Ammon's horn (tissue), 1 donor: ENCODE measurements at regions not wholly inside any gene's neighbourhood (a gene's known extent, or its start where the extent isn't known, plus 50 kb on each side); places are given as distances from the start of the nearest gene placed in this dataset.

Source experiments
- DNase-seq: peaks from one replicate; pipeline ENCODE4 v3.0.0-alpha.2; 2016; ENCODE audit warnings: low spot score

DNA sequence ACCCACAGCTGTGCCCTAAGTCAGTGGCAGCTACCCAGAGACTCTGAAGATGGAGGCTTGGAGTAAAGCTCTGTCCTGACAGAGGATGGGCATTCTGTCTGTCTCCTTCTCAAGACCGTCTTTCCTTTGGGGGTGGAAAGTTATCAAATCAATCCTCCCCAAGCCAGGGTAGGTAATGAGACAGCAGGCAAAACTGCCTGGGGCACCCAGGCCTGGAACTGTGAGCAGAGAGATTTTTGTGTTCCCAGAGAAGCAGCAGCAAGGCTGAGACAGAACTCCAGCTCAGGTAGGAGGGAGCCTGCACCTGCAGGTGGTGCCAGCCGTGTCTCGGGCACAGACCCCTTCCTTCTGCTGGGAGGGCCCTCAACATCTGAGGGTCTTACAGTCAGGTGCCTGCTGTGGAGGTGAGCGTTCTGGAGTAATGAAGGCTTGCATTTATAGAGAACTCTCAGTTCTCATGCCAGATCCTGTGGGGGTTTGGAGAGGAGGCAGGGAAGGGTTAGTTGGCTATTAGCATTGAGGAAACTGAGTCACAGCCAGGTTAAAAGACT, 95.6 kb downstream of the RIPK4 start:
- DNase-seq, result no peak

GRCh38 chr21:41670056-41670805, 96.6 kb downstream of the RIPK4 start:
- DNase-seq, result no peak

GRCh38 chr21:41669533-41669830, 97.4 kb downstream of the RIPK4 start:
- no peak for DNase-seq

- no peak for DNase-seq
Measured at GRCh38 chr21:41668686-41669532, 97.9 kb downstream of the RIPK4 start.

GRCh38 chr21:41668051-41668541, 98.8 kb downstream of the RIPK4 start:
- no peak for DNase-seq

DNA sequence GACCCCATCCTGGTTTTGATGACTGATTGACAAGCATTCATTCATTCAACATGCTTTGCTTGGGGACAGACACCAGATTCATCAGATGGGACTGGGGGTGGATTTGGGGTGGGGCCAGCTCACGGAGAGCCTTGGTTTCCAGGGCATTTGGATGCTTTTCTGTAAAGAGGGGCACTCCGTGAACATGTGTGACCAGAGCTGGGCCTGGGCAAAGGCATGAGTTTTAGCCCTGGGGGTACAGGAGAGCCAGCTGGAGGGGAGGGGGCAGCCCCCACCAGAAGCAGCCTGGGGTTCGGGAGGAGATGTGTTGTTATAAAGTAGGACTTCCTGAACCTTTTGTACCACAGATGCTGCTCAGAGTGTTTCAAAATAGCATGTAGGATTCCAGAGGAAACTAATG, 99.7 kb downstream of the RIPK4 start:
- no peak for DNase-seq

DNA sequence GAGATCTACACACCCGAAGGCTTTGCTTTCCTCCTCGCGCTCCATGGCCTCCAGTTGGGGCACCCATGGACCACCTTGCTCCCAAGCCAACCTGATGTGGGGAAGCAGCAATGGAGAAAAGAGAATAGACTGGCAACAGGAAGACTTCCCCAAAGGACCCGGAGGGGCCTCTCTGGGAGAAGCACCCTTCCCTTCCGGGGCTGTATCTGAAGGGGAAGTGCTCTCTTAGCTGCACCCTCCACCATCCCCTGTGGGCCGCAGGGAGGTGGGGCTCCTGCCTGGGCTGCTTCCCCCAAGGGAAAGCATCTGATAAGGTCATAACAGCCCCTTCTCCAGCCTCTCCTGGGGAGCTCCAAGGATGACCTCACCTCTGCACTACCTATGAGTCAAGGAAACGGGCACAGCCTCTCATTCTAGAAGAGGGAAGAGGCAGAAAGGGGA, 100.2 kb downstream of the RIPK4 start:
- no peak for DNase-seq

DNA sequence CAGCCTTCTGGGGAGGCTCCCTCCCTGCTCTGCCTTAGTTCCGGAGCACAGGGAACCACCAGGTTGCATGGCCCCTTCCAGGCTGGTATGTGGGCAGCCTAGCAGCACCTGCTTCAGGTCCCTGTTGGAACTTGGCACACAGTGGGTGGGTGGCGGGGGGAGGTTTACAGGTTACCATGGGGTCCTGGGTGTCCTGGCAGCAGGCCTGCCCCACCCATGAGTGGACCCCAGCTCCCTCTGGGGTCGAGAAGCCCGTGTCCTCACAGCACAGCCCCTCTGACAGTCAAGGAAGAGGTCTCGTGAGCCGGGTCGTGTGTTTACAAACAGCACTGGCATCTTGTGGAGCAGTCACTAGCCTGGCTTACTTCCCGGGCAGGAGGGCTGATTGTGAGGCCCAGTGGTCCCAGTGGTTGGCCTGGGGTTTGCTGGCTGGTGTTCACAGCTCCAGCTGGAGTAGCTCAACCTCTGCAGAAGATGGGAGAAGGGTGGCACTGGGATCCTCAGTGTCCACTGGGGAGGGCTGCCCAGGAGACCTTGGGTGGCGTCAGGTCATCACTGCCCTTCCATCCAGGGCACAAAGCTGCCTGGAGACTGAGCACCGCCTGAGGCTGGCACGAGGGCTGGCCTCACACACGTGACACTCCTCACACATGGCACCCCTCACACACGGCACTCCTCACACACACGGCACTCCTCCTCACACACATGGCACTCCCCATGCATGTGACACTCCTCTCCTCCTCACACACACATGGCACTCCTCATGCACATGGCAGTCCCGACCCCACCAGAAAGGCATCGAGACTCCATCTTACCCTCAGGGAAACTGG, 100.9 kb downstream of the RIPK4 start:
- DNase-seq, result no peak

- DNase-seq, result no peak
Measured at GRCh38 chr21:41664881-41665765, 101.7 kb downstream of the RIPK4 start.

- no peak for DNase-seq
Measured at GRCh38 chr21:41663805-41664788, 102.8 kb downstream of the RIPK4 start.

DNA sequence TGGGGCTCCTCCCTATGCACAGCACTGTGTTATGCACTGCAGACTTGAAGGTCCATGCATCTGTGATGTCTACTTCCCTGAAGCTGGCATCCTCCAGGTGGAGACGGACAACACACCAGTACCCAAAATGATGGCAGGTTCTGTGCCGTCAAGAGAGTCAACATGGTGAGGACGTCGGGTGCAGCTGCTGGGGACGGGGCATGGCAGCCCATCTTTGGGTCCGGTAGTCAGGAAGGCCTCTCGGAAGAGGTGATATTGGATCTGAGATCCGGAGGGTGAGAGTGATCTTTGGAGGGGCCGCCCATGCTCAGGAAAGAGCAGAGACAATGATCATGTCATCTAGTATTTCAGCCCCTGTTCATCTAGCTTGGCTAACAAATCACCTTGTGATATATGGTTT, 104.1 kb downstream of the RIPK4 start:
- DNase-seq, result no peak

- no peak for DNase-seq
Measured at GRCh38 chr21:41662161-41662560, 104.7 kb downstream of the RIPK4 start.

DNA sequence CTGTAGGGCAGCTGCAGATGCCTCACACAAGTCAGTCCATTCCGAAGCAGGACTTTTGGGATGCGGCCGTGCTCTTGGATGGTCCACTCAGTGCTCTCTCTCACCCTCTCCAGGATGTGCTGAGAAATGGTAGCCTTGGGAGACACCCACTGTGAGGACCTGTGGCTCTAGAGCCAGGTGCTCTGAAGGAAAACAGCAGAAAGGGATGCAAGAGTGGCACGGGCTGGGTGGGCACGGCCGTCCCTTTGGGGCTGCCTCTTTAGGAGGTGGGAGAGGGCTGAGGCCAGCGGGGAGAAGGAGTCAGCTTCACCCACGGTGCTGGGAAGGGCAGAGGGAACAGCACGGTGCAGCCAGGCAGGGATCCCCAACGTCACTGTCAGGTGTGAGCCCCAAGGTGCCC, 106.1 kb downstream of the RIPK4 start:
- no peak for DNase-seq

DNA sequence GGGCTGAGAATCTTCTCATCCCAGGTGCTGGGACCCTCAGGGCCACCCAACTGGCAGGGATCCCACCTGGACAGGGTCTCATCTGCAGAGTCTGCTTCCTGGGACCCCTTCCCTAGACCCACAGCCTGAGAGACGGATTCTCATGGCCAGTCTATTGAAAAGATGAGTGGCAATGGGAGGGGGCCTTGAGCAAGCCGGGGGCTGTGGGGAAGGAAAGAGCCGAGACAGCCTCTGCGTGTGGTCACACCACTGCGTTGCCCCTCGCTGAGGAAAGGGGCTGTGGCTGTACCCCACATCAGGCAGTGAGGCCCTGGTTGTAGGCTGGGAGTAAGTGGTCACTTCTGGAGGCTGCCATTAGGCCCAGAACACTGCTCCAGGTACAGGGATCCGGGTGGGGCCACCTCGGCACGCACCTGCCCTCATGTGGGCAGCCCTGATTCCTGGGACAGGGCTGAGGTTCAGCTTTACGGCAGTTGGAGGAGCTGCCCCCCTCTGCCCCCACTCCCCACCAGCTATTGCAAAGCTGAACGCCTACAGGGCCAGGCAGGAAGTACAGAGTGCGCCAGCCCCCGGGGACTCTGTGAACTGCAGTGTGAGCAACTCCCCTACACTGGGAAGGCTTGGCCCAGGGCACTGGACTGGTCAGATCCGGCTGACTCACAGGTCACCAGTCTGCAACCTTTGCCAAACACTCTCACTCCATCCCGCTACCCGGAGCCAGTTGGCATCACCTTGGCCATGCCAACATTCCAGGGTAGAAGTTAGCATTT, 106.9 kb downstream of the RIPK4 start:
- no peak for DNase-seq

DNA sequence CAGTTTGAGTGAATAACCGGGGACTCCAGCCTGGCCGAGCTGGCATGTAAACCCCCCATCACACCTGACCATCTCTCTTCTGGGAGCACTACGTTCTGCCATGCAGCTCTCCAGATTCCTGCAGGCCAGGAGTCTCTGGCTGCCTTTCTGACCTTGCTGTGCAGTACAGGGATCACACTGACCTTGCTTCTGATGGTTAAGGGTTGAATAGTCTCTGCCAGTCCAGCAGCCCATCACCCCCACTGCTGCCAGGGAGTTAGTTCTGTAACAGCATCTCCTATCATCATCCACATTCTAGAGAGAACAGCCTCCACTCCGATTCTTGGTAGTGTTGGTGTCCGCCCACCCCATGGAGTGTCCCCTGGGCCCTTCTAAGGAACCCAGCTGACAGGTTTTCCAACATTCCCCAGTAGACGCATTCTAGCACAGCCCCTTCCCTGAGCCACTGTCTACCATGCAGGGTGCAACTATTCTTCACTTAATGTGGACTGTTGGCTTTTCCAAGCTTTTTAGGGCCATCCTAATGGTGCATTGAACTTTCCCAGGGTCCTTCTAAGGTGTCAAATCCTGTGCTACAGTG, 109.8 kb downstream of the RIPK4 start:
- DNase-seq, result no peak

- DNase-seq, result no peak
Measured at GRCh38 chr21:41655259-41655658, 111.6 kb downstream of the RIPK4 start.

- DNase-seq, result no peak
Measured at GRCh38 chr21:41653954-41654491, 112.8 kb downstream of the RIPK4 start.

DNA sequence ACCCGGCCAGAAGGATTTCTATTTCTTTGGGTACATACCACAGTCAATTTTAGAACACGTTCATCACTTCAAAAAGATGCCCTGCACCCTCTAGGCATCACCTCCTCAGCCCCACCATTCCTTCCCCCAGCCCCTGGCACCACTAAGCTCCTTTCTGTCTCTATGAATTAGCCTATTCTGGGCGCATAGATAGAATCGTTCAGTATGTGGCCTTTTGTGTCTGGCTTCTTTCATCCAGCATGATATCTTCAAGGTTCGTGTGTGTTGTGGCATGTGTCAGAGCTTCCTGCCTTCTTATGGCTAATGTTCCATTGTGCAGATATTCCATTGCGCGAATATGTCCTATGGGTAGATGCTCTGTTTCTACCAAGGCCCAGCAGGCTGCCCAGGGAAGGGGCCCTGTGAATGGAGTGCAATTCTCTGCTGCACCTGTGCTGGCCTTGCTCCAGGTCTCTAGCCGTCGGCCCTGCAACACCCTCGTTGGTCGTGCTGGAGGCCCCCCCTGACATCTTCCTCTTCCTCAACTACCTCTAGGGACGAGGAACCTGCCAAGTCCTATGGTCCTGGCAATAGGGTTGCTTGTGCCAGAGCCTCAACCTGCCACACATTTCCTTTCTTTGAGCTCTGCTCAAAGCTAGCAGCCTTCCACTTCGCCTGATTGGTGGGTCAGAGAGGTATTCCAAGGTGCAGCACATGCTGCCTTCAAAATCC, 113.5 kb downstream of the RIPK4 start:
- DNase-seq, result no peak
